Thoracic aorta (tissue), 2 donors: ENCODE measurements at regions not wholly inside any gene's neighbourhood (a gene's known extent, or its start where the extent isn't known, plus 50 kb on each side); places are given as distances from the start of the nearest gene placed in this dataset.

ENCODE experiments used
- ATAC-seq: fragments of 150-250 bp; one replicate; pipeline ENCODE4 v1.8.0; 2017; ENCODE audit warnings: low read depth; ENCODE audit not compliant: insufficient number of reproducible peaks, low FRiP score
- DNase-seq: peaks from one replicate; pipeline ENCODE4 v3.0.0-alpha.2; 2020; ENCODE audit warnings: low spot score
- H3K27ac ChIP-seq, 2 donors: fragments of 200-600 bp; sonication (generic); 1 replicate in 1 of 2; 2 replicates in 1 of 2; pipeline ENCODE4 v1.5.1; 2016; ENCODE audit warnings: mild to moderate bottlenecking in 2 of 2, moderate library complexity in 2 of 2
- H3K27me3 ChIP-seq: fragments of 200-600 bp; sonication (generic); replicated peaks from 2 replicates; pipeline ENCODE4 v1.6.0; 2016; ENCODE audit warnings: mild to moderate bottlenecking; ENCODE audit not compliant: insufficient read depth
- H3K36me3 ChIP-seq: fragments of 200-600 bp; sonication (generic); one replicate; pipeline ENCODE4 v1.5.1; 2016
- H3K4me1 ChIP-seq, 2 donors: fragments of 200-600 bp; sonication (generic); 1 replicate in 1 of 2; 2 replicates in 1 of 2; pipeline versions ENCODE4 v1.5.1 to v1.6.0; 2016; ENCODE audit warnings: low read depth in 2 of 2, mild to moderate bottlenecking in 1 of 2; ENCODE audit not compliant: control insufficient read depth in 1 of 2
- H3K4me3 ChIP-seq: fragments of 200-600 bp; sonication (generic); 2 replicates; pipeline ENCODE4 v1.5.1; 2016; ENCODE audit warnings: mild to moderate bottlenecking
- H3K9me3 ChIP-seq: fragments of 200-600 bp; sonication (generic); 2 replicates; pipeline ENCODE4 v1.5.1; 2016
- TF ChIP-seq, protein P1 (sequence below): fragments of 200-600 bp; sonication (generic); IDR thresholded peaks from one replicate; pipeline ENCODE4 v1.5.1; 2019; ENCODE audit warnings: antibody characterized with exemption

DNA sequence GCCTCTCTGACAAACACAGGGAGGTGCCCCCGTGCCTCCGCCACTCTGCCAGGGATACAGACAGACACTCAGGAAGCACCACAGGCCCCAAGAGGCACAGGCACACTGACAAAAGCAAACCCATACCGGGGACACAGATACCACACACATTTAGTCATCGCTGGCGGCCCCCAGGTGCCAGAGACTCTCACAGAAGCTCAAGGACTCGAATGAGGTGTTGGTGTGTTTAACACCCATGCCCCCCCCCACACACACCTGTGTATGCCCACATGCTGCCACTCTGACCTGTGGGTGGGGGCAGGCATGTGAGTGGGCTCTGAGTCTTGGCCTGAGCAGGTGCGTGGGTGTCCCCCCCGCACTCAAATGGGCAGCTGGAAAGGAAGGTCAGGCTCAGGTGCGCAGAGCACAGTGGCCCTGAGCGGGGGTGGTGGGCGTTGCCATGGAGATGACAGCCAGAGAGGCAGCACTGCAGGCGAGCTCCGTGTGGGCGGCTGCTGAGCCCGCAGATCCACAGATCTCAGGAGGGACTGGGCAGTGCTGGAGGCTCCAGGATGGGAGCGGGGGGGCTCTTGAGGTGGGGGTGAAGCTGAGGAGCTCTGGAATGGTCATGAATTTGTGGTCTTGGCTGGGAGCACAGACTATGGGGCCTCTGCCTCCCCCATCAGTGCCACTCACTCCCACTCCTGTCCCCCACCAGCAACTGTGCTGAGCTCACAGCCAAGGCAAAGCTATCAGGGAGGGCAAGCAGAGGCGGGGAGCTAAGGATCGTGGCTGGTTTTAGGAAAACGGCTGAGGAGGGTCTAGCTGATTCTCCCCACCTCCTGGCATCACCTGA lies 73.9 kb upstream of the TAF1B start:
- no peaks in the 10 kb centered on the region for H3K36me3 ChIP-seq
- H3K27me3 ChIP-seq = no peaks in the 10 kb centered on the region
- H3K4me3 ChIP-seq = no peak overlapping the region
- DNase-seq (no peak), ATAC-seq (no peak)
- peaks cover 0 to 14% of the 10 kb centered on the region in 2 donors for H3K4me1 ChIP-seq
- H3K27ac ChIP-seq = no peak overlapping the region
- H3K9me3 ChIP-seq = no peaks in the 10 kb centered on the region
- TF ChIP-seq, protein P1, sequence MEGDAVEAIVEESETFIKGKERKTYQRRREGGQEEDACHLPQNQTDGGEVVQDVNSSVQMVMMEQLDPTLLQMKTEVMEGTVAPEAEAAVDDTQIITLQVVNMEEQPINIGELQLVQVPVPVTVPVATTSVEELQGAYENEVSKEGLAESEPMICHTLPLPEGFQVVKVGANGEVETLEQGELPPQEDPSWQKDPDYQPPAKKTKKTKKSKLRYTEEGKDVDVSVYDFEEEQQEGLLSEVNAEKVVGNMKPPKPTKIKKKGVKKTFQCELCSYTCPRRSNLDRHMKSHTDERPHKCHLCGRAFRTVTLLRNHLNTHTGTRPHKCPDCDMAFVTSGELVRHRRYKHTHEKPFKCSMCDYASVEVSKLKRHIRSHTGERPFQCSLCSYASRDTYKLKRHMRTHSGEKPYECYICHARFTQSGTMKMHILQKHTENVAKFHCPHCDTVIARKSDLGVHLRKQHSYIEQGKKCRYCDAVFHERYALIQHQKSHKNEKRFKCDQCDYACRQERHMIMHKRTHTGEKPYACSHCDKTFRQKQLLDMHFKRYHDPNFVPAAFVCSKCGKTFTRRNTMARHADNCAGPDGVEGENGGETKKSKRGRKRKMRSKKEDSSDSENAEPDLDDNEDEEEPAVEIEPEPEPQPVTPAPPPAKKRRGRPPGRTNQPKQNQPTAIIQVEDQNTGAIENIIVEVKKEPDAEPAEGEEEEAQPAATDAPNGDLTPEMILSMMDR = no peak

- Histone ChIP-seq H3K36me3 (no peaks in the 10 kb centered on the region), H3K9me3 (no peaks in the 10 kb centered on the region), H3K4me1 (peaks cover 0 to 14% of the 10 kb centered on the region in 2 donors), H3K27ac (no peak overlapping the region), H3K4me3 (peak overlapping the region; percentile 21), H3K27me3 (no peaks in the 10 kb centered on the region)
- ATAC-seq (no peak), DNase-seq (no peak)
- TF ChIP-seq, protein P1 = no peak
These were observed 73.3 kb upstream of the TAF1B start for GRCh38 chr2:9770006-9770307.

GRCh38 chr2:9770308-9771100 lies 72.8 kb upstream of the TAF1B start:
- Histone ChIP-seq H3K36me3 (no peaks in the 10 kb centered on the region), H3K4me1 (peaks cover 0 to 14% of the 10 kb centered on the region in 2 donors), H3K4me3 (peak overlapping the region; percentile 21), H3K27ac (no peak overlapping the region), H3K9me3 (no peaks in the 10 kb centered on the region), H3K27me3 (no peaks in the 10 kb centered on the region)
- DNase-seq (peak; percentile 29), ATAC-seq (no peak)
- TF ChIP-seq, protein P1 = peak; percentile 59

- ATAC-seq (no peak), DNase-seq (no peak)
- Histone ChIP-seq H3K27me3 (no peaks in the 10 kb centered on the region), H3K4me3 (no peak overlapping the region), H3K36me3 (no peaks in the 10 kb centered on the region), H3K27ac (no peak overlapping the region), H3K9me3 (no peaks in the 10 kb centered on the region), H3K4me1 (peaks cover 0 to 14% of the 10 kb centered on the region in 2 donors)
- TF ChIP-seq, protein P1 = no peak
These were observed 72.2 kb upstream of the TAF1B start for GRCh38 chr2:9771101-9771449.

GRCh38 chr2:9771481-9772017 lies 71.7 kb upstream of the TAF1B start:
- ATAC-seq (no peak), DNase-seq (no peak)
- no peaks in the 10 kb centered on the region for H3K27me3 ChIP-seq
- TF ChIP-seq, protein P1 = no peak
- H3K36me3 ChIP-seq = no peaks in the 10 kb centered on the region
- peaks cover 0 to 14% of the 10 kb centered on the region in 2 donors for H3K4me1 ChIP-seq
- H3K9me3 ChIP-seq = no peaks in the 10 kb centered on the region
- no peak overlapping the region for H3K4me3 ChIP-seq
- no peak overlapping the region for H3K27ac ChIP-seq
